BLaER1 (cell line): ENCODE measurements at regions not wholly inside any gene's neighbourhood (a gene's known extent, or its start where the extent isn't known, plus 50 kb on each side); places are given as distances from the start of the nearest gene placed in this dataset.

Source experiments
- H3K27ac ChIP-seq: shearing (Covaris generic); formaldehyde crosslinking; 2 replicates; pipeline ENCODE4 v1.8.1; 2022
- H3K27me3 ChIP-seq: shearing (Covaris generic); formaldehyde crosslinking; 2 replicates; pipeline ENCODE4 v1.8.1; 2022
- H3K36me3 ChIP-seq: shearing (Covaris generic); formaldehyde crosslinking; 2 replicates; pipeline ENCODE4 v1.8.1; 2022
- H3K4me1 ChIP-seq: shearing (Covaris generic); formaldehyde crosslinking; 2 replicates; pipeline ENCODE4 v1.8.1; 2022
- H3K4me2 ChIP-seq: shearing (Covaris generic); formaldehyde crosslinking; 2 replicates; pipeline ENCODE4 v1.8.1; 2022
- H3K4me3 ChIP-seq: shearing (Covaris generic); formaldehyde crosslinking; 2 replicates; pipeline ENCODE4 v1.8.1; 2022
- H3K9ac ChIP-seq: shearing (Covaris generic); formaldehyde crosslinking; 2 replicates; pipeline ENCODE4 v1.8.1; 2022
- H3K9me3 ChIP-seq: shearing (Covaris generic); formaldehyde crosslinking; 2 replicates; pipeline ENCODE4 v1.8.1; 2022
- H4K20me1 ChIP-seq: shearing (Covaris generic); formaldehyde crosslinking; 2 replicates; pipeline ENCODE4 v1.8.1; 2022
- Cebpa-rat ChIP-seq: shearing (Covaris generic); IDR thresholded peaks from 2 replicates; pipeline ENCODE4 v1.8.1; 2022

DNA sequence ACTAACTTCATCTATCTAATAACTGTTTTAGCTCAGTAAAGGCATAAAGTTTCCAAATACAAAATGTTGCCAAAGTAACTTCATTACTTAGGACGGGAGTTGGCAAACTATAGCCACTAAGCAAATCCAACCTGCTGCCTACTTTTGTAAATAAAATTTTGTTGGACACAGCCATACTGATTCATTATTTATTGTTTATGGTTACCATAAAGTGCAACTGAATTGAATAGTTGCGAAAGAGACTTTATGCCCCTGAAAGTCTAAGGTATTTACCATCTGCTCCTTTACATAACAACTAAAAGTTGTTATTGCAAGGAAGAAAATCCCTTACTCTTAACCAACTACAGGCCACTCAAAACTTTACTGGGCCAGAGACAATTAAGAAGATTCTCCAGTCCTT is 256.7 kb upstream of the RBBP8 start:
- TF ChIP-seq Cebpa-rat = no peak
- Histone ChIP-seq H3K27ac (no peak overlapping the region), H3K36me3 (no peaks in the 10 kb centered on the region), H3K9me3 (no peaks in the 10 kb centered on the region), H3K4me2 (no peak overlapping the region), H3K4me3 (no peak overlapping the region), H3K4me1 (no peaks in the 10 kb centered on the region), H4K20me1 (no peaks in the 10 kb centered on the region), H3K27me3 (no peaks in the 10 kb centered on the region), H3K9ac (no peak overlapping the region)

DNA sequence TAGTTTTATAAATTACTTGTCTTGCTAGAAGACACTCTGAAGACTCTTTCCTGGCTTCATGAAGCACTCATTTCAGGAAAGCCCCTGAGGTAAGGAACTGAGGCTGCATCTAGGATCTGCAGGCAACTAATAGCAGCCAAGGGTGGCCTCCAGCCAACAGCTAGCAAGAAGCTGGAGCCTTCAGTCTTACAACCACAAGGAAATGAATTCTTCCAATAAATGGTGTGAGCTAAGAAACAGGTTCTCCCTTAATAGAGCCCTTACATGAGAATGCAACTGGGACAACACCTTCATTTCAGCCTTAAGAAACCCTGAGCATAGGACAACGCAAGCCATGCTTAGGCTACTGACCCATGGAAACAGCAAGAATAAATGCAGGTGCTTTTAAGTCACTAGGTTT is 254.6 kb upstream of the RBBP8 start:
- no peaks in the 10 kb centered on the region for H3K9me3 ChIP-seq
- H3K4me3 ChIP-seq = no peak overlapping the region
- no peak overlapping the region for H3K27ac ChIP-seq
- H3K9ac ChIP-seq = no peak overlapping the region
- no peaks in the 10 kb centered on the region for H3K36me3 ChIP-seq
- H3K4me2 ChIP-seq = no peak overlapping the region
- H3K27me3 ChIP-seq = no peaks in the 10 kb centered on the region
- no peaks in the 10 kb centered on the region for H4K20me1 ChIP-seq
- no peak for TF ChIP-seq Cebpa-rat
- no peaks in the 10 kb centered on the region for H3K4me1 ChIP-seq

DNA sequence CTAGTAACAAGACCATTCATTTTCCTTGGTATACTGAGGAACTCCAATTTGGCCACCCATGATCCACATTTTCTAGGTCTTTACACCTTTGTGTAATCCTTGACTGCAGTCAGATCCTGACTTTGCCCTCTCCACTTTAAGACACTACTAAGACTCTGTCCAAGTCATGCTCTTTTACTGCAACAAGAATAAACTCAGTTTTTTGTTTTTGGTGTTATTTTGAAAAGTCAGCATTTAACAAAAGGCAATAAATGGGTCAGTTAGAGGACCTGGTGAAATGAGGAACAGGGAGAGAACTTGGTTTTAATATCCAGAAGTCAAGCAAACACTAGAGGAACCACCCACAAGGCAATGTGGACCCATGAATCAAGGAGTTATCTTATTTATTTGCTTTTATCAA is 252.2 kb upstream of the RBBP8 start:
- H3K9ac ChIP-seq = no peak overlapping the region
- no peak overlapping the region for H3K4me2 ChIP-seq
- no peak overlapping the region for H3K4me3 ChIP-seq
- no peak for TF ChIP-seq Cebpa-rat
- no peaks in the 10 kb centered on the region for H3K27me3 ChIP-seq
- no peaks in the 10 kb centered on the region for H3K9me3 ChIP-seq
- no peaks in the 10 kb centered on the region for H4K20me1 ChIP-seq
- H3K27ac ChIP-seq = no peak overlapping the region
- H3K4me1 ChIP-seq = no peaks in the 10 kb centered on the region
- H3K36me3 ChIP-seq = no peaks in the 10 kb centered on the region

DNA sequence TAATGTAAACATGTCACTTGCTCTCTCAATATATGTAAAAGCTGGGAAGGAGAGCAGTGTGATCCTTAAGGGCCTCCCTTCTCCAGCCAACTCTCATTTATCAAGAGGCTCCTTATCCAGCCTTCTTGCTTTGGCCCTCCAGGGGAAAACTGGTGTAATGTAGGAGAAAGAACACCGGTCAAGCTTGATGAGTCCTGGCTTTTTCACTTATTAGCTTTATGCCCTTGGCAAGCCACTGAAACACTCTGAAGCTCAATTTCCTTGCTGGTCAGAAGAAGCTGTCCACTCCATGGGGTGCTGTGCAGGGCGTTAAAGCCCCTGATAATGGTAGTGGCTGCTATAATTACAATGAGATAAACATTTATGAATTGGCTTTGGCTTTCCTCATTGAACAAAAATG is 251.2 kb upstream of the RBBP8 start:
- no peaks in the 10 kb centered on the region for H4K20me1 ChIP-seq
- H3K4me1 ChIP-seq = no peaks in the 10 kb centered on the region
- no peak overlapping the region for H3K4me2 ChIP-seq
- H3K9me3 ChIP-seq = no peaks in the 10 kb centered on the region
- H3K9ac ChIP-seq = no peak overlapping the region
- H3K36me3 ChIP-seq = no peaks in the 10 kb centered on the region
- H3K27ac ChIP-seq = no peak overlapping the region
- no peak overlapping the region for H3K4me3 ChIP-seq
- no peaks in the 10 kb centered on the region for H3K27me3 ChIP-seq
- no peak for TF ChIP-seq Cebpa-rat

DNA sequence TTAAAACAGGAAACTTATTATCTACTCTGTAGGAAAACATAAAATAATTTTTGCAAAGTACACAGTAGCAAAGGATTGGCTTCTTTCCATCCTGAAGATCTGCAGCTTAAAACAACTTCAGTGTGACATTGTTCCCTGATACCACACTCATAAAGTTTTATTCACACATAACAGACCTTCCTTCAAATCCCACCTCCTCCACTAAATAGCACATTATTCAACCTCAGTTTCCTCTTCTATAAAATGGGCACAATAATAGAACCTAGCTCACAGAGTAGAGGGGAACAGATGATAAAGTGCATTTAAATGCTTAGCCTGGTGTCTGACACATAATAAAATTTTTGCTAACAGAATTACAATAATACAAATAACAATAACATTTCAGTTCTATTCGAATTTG is 250.4 kb upstream of the RBBP8 start:
- H3K27ac ChIP-seq = no peak overlapping the region
- H3K4me1 ChIP-seq = no peaks in the 10 kb centered on the region
- H3K27me3 ChIP-seq = no peaks in the 10 kb centered on the region
- no peak for TF ChIP-seq Cebpa-rat
- no peaks in the 10 kb centered on the region for H4K20me1 ChIP-seq
- no peak overlapping the region for H3K4me2 ChIP-seq
- H3K4me3 ChIP-seq = no peak overlapping the region
- no peak overlapping the region for H3K9ac ChIP-seq
- H3K9me3 ChIP-seq = peaks cover 5% of the 10 kb centered on the region
- no peaks in the 10 kb centered on the region for H3K36me3 ChIP-seq

DNA sequence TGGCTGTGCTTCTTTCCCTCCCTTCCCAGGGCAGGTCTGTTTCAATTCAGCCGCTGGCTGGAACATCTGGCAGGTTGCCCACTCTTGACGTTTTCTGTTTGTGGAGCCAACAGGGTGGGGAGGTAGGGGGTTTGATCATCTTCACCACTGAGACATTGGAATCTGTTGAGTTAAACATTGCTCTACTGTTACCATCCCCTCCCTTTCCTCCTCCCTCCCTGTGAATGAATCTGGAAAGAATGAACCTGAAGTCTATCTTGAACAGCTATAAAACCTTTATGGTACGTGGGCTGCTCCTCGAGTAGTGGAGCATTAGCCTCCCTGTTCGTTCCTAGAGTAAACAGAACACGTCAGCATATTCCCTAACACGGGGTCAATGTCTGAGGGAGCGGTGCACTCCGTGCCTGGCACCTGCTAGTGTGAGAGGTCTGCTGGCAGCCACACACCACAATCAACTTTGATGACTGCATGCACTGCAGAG is 249.9 kb upstream of the RBBP8 start:
- no peaks in the 10 kb centered on the region for H3K27me3 ChIP-seq
- no peak overlapping the region for H3K27ac ChIP-seq
- H3K4me2 ChIP-seq = no peak overlapping the region
- no peaks in the 10 kb centered on the region for H4K20me1 ChIP-seq
- no peaks in the 10 kb centered on the region for H3K4me1 ChIP-seq
- no peak overlapping the region for H3K9ac ChIP-seq
- H3K4me3 ChIP-seq = no peak overlapping the region
- peaks cover 10% of the 10 kb centered on the region for H3K9me3 ChIP-seq
- no peaks in the 10 kb centered on the region for H3K36me3 ChIP-seq
- no peak for TF ChIP-seq Cebpa-rat

DNA sequence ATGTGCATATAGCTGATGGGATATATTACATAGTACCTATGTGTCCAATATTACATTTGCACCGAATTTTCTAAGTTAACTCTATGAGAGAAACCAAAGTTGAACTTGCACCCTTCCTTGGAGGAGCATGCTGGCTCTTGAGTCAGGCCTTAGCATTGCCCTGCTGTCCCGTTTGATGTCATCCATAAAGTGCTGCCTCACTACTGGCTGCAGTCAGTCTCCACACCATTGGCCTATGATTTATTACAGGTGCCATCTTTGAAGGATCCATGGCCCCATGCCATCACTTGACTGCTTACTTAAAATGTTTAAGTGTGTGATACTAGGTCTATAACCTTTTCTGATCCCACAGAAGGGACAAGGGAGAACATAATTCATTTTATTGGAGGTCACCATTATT is 249.3 kb upstream of the RBBP8 start:
- no peak overlapping the region for H3K4me2 ChIP-seq
- no peak for TF ChIP-seq Cebpa-rat
- no peaks in the 10 kb centered on the region for H3K4me1 ChIP-seq
- no peaks in the 10 kb centered on the region for H3K36me3 ChIP-seq
- no peaks in the 10 kb centered on the region for H4K20me1 ChIP-seq
- H3K27me3 ChIP-seq = no peaks in the 10 kb centered on the region
- H3K4me3 ChIP-seq = no peak overlapping the region
- no peak overlapping the region for H3K9ac ChIP-seq
- peaks cover 15% of the 10 kb centered on the region for H3K9me3 ChIP-seq
- H3K27ac ChIP-seq = no peak overlapping the region

DNA sequence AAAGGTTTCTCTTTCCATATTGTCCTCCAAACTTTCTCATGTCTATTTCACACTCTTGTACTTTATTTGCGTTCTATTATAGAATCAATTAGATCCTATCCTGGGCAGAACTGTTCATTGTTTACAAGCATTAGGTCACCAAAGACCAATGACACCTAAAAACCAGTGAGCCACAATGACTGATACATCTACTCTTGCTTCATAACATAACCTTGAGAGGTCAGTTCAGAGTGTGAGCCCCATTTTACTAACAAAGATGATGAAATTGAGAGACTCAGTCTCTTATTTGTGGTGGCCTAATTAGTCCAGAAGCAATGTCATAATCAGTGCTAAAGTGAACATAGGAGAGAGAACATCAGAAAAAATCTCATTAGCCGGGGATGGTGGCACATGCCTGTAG is 248.9 kb upstream of the RBBP8 start:
- no peaks in the 10 kb centered on the region for H3K36me3 ChIP-seq
- no peaks in the 10 kb centered on the region for H3K4me1 ChIP-seq
- H4K20me1 ChIP-seq = no peaks in the 10 kb centered on the region
- H3K27ac ChIP-seq = no peak overlapping the region
- H3K9ac ChIP-seq = no peak overlapping the region
- H3K9me3 ChIP-seq = peaks cover 15% of the 10 kb centered on the region
- H3K4me2 ChIP-seq = no peak overlapping the region
- H3K4me3 ChIP-seq = no peak overlapping the region
- no peaks in the 10 kb centered on the region for H3K27me3 ChIP-seq
- no peak for TF ChIP-seq Cebpa-rat

DNA sequence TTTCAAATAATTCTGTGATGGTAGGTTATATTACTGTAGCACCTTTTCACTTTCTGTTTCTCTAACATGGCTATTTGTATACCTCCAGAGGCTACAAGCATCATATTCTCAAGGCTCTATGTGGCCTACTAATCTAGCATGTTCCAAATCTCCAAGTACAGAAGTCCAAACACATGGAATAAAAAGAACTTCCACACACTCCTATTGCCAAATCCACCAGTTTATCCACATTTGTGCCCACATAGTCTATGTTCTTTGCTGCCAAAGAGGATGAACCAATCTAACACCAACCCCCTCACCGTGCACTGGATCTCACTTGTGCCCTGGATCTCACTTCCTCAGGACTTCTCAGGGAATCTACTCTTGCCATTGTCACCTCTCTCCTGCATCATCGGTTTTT is 247.3 kb upstream of the RBBP8 start:
- peaks cover 15% of the 10 kb centered on the region for H3K9me3 ChIP-seq
- H3K27me3 ChIP-seq = no peaks in the 10 kb centered on the region
- no peak for TF ChIP-seq Cebpa-rat
- no peak overlapping the region for H3K9ac ChIP-seq
- no peak overlapping the region for H3K4me3 ChIP-seq
- no peak overlapping the region for H3K27ac ChIP-seq
- H3K4me1 ChIP-seq = no peaks in the 10 kb centered on the region
- H4K20me1 ChIP-seq = no peaks in the 10 kb centered on the region
- no peak overlapping the region for H3K4me2 ChIP-seq
- no peaks in the 10 kb centered on the region for H3K36me3 ChIP-seq

DNA sequence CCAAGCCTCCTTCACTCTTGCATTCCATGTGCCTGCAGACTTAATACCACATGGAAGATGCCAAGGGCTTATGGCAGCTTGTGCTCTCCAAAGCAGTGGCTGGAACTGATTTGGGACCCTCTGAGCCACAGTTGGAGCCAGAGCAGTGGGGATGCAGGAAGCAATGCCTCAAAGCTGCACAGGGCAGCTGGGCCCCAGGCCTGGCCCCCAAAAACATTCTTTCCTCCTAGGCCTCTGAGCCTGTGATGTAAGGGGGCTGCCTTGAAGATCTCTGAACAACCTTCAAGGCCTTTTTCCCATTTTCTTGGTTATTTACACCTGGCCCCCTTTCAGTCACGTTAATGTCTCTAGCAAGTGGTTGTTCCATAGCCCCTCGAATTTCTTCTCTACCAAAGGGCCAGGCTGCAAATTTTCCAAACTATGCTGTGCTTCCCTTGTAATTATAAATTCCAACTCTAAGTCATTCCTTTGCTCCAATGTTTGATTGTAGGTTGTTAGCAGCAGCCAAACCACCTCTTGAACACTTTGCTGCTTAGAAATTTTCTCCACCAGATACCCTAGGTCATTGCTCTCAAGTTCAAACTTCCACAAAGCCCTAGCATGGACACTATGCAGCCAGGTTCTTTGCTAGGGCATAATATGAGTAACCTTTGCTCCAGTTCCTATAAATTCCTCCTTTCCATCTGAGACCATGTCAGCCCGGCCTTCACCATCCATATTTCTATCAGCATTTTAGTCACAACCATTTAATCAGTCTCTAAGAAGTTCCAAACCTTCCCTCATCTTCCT is 245.0 kb upstream of the RBBP8 start:
- TF ChIP-seq Cebpa-rat = no peak
- Histone ChIP-seq H3K4me1 (no peaks in the 10 kb centered on the region), H3K9me3 (peaks cover 15% of the 10 kb centered on the region), H4K20me1 (no peaks in the 10 kb centered on the region), H3K27ac (no peak overlapping the region), H3K36me3 (no peaks in the 10 kb centered on the region), H3K9ac (no peak overlapping the region), H3K4me2 (no peak overlapping the region), H3K27me3 (no peaks in the 10 kb centered on the region), H3K4me3 (no peak overlapping the region)
